ENCODE measurements at regions not wholly inside any gene's neighbourhood (a gene's known extent, or its start where the extent isn't known, plus 50 kb on each side); places are given as distances from the start of the nearest gene placed in this dataset.

DNA sequence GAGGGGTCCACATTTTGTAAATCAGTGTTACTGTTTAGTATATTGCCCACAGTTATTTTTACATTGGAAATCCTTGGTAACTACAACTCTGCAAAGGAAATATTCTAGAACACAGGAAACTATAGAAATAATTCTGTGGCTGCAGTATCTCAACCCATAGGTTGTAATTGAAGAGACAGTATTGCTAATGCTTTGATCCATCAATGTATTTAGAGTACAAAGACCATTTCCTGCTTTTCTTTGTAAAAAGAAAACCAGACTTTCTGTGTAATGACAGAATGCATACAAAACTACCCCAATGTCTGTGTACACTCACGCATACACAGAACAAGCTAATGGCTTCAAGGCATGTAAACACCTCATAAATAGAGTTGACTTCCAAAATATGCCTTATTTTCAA, 622.1 kb upstream of the ARGLU1 start (continued):
- no peak for TF ChIP-seq ZKSCAN8 (CRISPR knock-in tag; IDR thresholded peaks at IDR 0.05)

DNA sequence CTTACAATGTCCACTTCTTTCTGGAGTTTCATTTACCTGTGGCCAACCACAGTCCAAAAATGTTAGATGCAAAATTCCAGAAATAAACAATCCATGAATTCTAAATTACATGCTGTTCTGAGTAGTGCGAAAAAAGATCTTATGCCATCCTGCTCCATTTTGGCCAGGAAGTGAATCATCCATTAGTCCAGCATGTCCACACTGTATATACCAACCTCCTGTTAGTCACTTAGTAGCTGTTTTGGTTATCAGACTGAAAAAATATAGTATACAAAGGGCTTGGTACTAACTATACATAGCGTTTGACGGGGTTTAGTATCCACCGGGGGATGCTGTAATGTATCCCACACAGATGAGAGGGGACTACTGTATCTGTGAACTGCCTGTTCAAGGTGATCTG, 618.0 kb upstream of the ARGLU1 start:
- Histone ChIP-seq H3K9ac (ENCODE audit: insufficient read depth in 1 of 2, low read depth in 2 of 2, low read length in 2 of 2) (no peak overlapping the region), H3K36me3 (ENCODE audit: control insufficient read depth, insufficient read depth, low read length) (no peaks in the 10 kb centered on the region), H3K9me3 (replicated peaks; ENCODE audit: control insufficient read depth, insufficient read depth, low read depth, low read length) (no peaks in the 10 kb centered on the region), H3K27me3 (ENCODE audit: control insufficient read depth in 2 of 2, insufficient read depth in 2 of 2, low read length in 2 of 2) (no peaks in the 10 kb centered on the region), H4K20me1 (replicated peaks; ENCODE audit: control insufficient read depth, insufficient read depth, low read length) (no peaks in the 10 kb centered on the region), H3K9me1 (ENCODE audit: control insufficient read depth, insufficient read depth, low read length) (no peaks in the 10 kb centered on the region), H3K79me2 (ENCODE audit: control insufficient read depth, insufficient read depth, low read length) (no peaks in the 10 kb centered on the region), H3K4me3 (no peak overlapping the region), H3K4me1 (replicated peaks in 1 of 2; ENCODE audit: control insufficient read depth in 2 of 2, insufficient read depth in 2 of 2, low read length in 2 of 2) (no peaks in the 10 kb centered on the region), H2AFZ (ENCODE audit: low read depth, low read length) (no peak overlapping the region), H3K27ac (ENCODE audit: extremely low read depth, low read depth, low read length) (no peak overlapping the region), H3K4me2 (ENCODE audit: insufficient read depth, low read length) (no peak overlapping the region)
- FAIRE-seq (no peak), ATAC-seq (no peak), DNase-seq (ENCODE audit: extremely low read depth in 1 of 4, low spot score in 3 of 4) (no peak)
- intact Hi-C loops (cut with micrococcal nuclease): no loop called here
- WGBS (ENCODE audit: insufficient coverage, low coverage, missing lambda C conversion rate): 0% methylated on average over 4 of the region's 4 CpGs
- TF ChIP-seq CBX2 (IDR thresholded peaks at IDR 0.05; ENCODE audit: insufficient read depth, low read length, poor library complexity, severe bottlenecking): no peak
- TF ChIP-seq CBX3 (IDR thresholded peaks at IDR 0.05; ENCODE audit: borderline replicate concordance in 1 of 2, low read length in 2 of 2): no peak
- TF ChIP-seq, protein P1, sequence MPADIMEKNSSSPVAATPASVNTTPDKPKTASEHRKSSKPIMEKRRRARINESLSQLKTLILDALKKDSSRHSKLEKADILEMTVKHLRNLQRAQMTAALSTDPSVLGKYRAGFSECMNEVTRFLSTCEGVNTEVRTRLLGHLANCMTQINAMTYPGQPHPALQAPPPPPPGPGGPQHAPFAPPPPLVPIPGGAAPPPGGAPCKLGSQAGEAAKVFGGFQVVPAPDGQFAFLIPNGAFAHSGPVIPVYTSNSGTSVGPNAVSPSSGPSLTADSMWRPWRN (IDR thresholded peaks at IDR 0.05; ENCODE audit: low read depth): no peak
- no peak for TF ChIP-seq TAF7 (tag; IDR thresholded peaks at IDR 0.05)
- TF ChIP-seq PHF20 (IDR thresholded peaks at IDR 0.05; ENCODE audit: partially characterized antibody): no peak
- no peak for TF ChIP-seq COPS2 (conservative IDR thresholded peaks at IDR 0.05)
- no TSS peak for BruUV-seq (replicated peaks)
- POLR2A ChIA-PET: no interaction called here
- CTCF ChIA-PET (ENCODE audit: low intra/inter-chr PET ratio): no interaction called here
- in situ Hi-C loops (cut with MboI): no loop called here

All from K562 (cell line).